K562 (cell line): ENCODE measurements at regions not wholly inside any gene's neighbourhood (a gene's known extent, or its start where the extent isn't known, plus 50 kb on each side); places are given as distances from the start of the nearest gene placed in this dataset.

ENCODE experiments used
- ATAC-seq: fragments of 200-7000 bp; cut with Tn5 transposase; 3 replicates; pipeline ENCODE4 v1.9.1; 2020; ENCODE audit warnings: moderate library complexity
- BruUV-seq: library from RNA; stranded (reverse); fragments of 400-500 nt; replicated peaks from 2 replicates; lab custom pipeline; 2021; lab: Mats Ljungman, UMichigan
- CTCF ChIA-PET: fragments of 300-600 bp; formaldehyde crosslinking; extraction: SDS; loops from one replicate; lab custom pipeline; 2021; ENCODE audit warnings: low intra/inter-chr PET ratio; lab: Yijun Ruan, JAX
- POLR2A ChIA-PET: fragments of 300-600, 350-650 bp; sonication (Branson Sonifier 250); formaldehyde crosslinking; extraction: SDS; loops from one replicate; lab custom pipeline; 2021; ENCODE audit warnings: antibody characterized with exemption, inconsistent platforms; lab: Yijun Ruan, JAX
- DNase-seq, 4 experiments: peaks; one replicate each; pipeline versions ENCODE4 v3.0.0 to v3.0.0-alpha.2; 2011 to 2018; ENCODE audit warnings: low spot score in 3 of 4, mixed read lengths in 3 of 4; ENCODE audit errors: extremely low read depth in 1 of 4
- FAIRE-seq: peaks from 2 replicates; lab custom pipeline; 2011; peaks lifted over from hg19 to GRCh38; lab: Jason Lieb, UNC
- H2AFZ ChIP-seq: 2 replicates; pipeline ENCODE4 v1.6.0; 2011; ENCODE audit warnings: low read depth, low read length, control low read depth, inconsistent platforms
- H3K27ac ChIP-seq: fragments of 200-600 bp; 3 replicates; pipeline ENCODE4 v1.8.0; 2011; ENCODE audit warnings: low read depth, mild to moderate bottlenecking, control low read depth, inconsistent platforms, low read length, moderate library complexity, mixed read lengths; ENCODE audit errors: extremely low read depth
- H3K27me3 ChIP-seq, 2 experiments: fragments of 300-600 bp in 1 of 2; 2 replicates in 1 of 2; 3 replicates in 1 of 2; pipeline versions ENCODE4 v1.6.0 to v1.8.0; 2011; ENCODE audit warnings: inconsistent platforms in 2 of 2, low read length in 2 of 2, mild to moderate bottlenecking in 1 of 2, mixed read lengths in 1 of 2, moderate library complexity in 1 of 2; ENCODE audit not compliant: control insufficient read depth in 2 of 2, insufficient read depth in 2 of 2
- H3K36me3 ChIP-seq: fragments of 300-600 bp; 3 replicates; pipeline ENCODE4 v1.8.0; 2011; ENCODE audit warnings: mild to moderate bottlenecking, low read length, inconsistent platforms; ENCODE audit not compliant: control insufficient read depth, insufficient read depth
- H3K4me1 ChIP-seq, 2 experiments: fragments of 200-600 bp in 1 of 2; replicated peaks in 1 of 2; 2 replicates in 1 of 2; 3 replicates in 1 of 2; pipeline versions ENCODE4 v1.5.1 to v1.8.0; 2011; ENCODE audit warnings: inconsistent platforms in 2 of 2, low read length in 2 of 2, mild to moderate bottlenecking in 1 of 2, mixed read lengths in 1 of 2, moderate library complexity in 1 of 2; ENCODE audit not compliant: control insufficient read depth in 2 of 2, insufficient read depth in 2 of 2
- H3K4me2 ChIP-seq: 2 replicates; pipeline ENCODE4 v1.6.1; 2011; ENCODE audit warnings: low read length, control low read depth, inconsistent platforms, mixed read lengths; ENCODE audit not compliant: insufficient read depth
- H3K4me3 ChIP-seq: fragments of 200-600 bp; sonication (generic), shearing (Covaris generic); 2 replicates; pipeline ENCODE4 v1.5.1; 2016; ENCODE audit warnings: control low read depth, inconsistent platforms
- H3K79me2 ChIP-seq: fragments of 200-600 bp; 3 replicates; pipeline ENCODE4 v1.8.0; 2011; ENCODE audit warnings: low read length, inconsistent platforms; ENCODE audit not compliant: control insufficient read depth, insufficient read depth
- H3K9ac ChIP-seq, 2 experiments: 2 replicates each; pipeline versions ENCODE4 v1.6.0 to v1.6.1; 2011; ENCODE audit warnings: low read depth in 2 of 2, low read length in 2 of 2, control low read depth in 1 of 2, inconsistent platforms in 1 of 2, mild to moderate bottlenecking in 1 of 2, mixed read lengths in 1 of 2; ENCODE audit not compliant: insufficient read depth in 1 of 2
- H3K9me1 ChIP-seq: one replicate; pipeline ENCODE4 v1.6.0; 2011; ENCODE audit warnings: inconsistent platforms, mild to moderate bottlenecking, low read length, moderate library complexity; ENCODE audit not compliant: control insufficient read depth, insufficient read depth
- H3K9me3 ChIP-seq: replicated peaks from 2 replicates; pipeline ENCODE4 v1.5.1; 2011; ENCODE audit warnings: low read depth, low read length, inconsistent platforms; ENCODE audit not compliant: control insufficient read depth, insufficient read depth
- H4K20me1 ChIP-seq: replicated peaks from 2 replicates; pipeline ENCODE4 v1.6.1; 2011; ENCODE audit warnings: low read length, inconsistent platforms, mixed read lengths; ENCODE audit not compliant: control insufficient read depth, insufficient read depth
- CEBPZ ChIP-seq: fragments of 150-350 bp; IDR thresholded peaks from 2 replicates; pipeline ENCODE4 v1.6.1; 2014; ENCODE audit warnings: low read depth, mild to moderate bottlenecking, low read length, borderline replicate concordance
- CUX1 ChIP-seq: fragments of 200-800 bp; sonication (Bioruptor generic); IDR thresholded peaks from 2 replicates; pipeline ENCODE4 v1.6.1; 2016; ENCODE audit warnings: missing genetic modification characterization, missing compliant biosample characterization
- JUNB ChIP-seq: fragments of 450-650 bp; formaldehyde crosslinking; conservative IDR thresholded peaks from 2 replicates; pipeline ENCODE4 v1.4.0; 2020; ENCODE audit warnings: mild to moderate bottlenecking
- RUNX1 ChIP-seq: sonication (generic); IDR thresholded peaks from 2 replicates; pipeline ENCODE4 v1.6.1; 2016; ENCODE audit warnings: antibody characterized with exemption, low read depth
- SETDB1 ChIP-seq: IDR thresholded peaks from one replicate; pipeline ENCODE4 v1.6.1; 2012; ENCODE audit warnings: low read length, control low read depth, inconsistent platforms
- ZNF398 ChIP-seq: fragments of 250-450 bp; sonication (Bioruptor Pico); IDR thresholded peaks from 2 replicates; pipeline ENCODE4 v1.8.0; 2021; ENCODE audit warnings: moderate library complexity, mild to moderate bottlenecking, inconsistent platforms
- WGBS: fragments of 100-300 bp; shearing (Covaris generic); methylation state at CpG from one replicate; pipeline ENCODE4 v1.1.6; 2016; ENCODE audit warnings: low coverage, mixed read lengths; ENCODE audit not compliant: insufficient coverage; ENCODE audit errors: missing lambda C conversion rate; 5-methylcytosine and 5-hydroxymethylcytosine counted together
- in situ Hi-C: fragments of 300-500 bp; cut with MboI; formaldehyde crosslinking; loops from 4 replicates; pipeline ENCODE4 v1.15.0; 2018; ENCODE audit warnings: inconsistent platforms, mixed read lengths
- intact Hi-C: fragments of 100-400 bp; cut with micrococcal nuclease; formaldehyde crosslinking; loops from 2 replicates; pipeline ENCODE4 v1.14.2; 2022

GRCh38 chr22:47552024-47552423 is 789.6 kb downstream of the TBC1D22A start:
- H3K27me3 ChIP-seq: peaks cover 2 to 33% of the 10 kb centered on the region in 2 experiments; a peak in 4 of 5 replicates
- 0% methylated on average over 1 of the region's 3 CpGs for WGBS
- no peak overlapping the region for H3K9ac ChIP-seq
- no peaks in the 10 kb centered on the region for H3K4me1 ChIP-seq
- no peak overlapping the region for H3K27ac ChIP-seq
- in situ Hi-C loops (no loop called here), intact Hi-C loops (no loop called here)
- no peak overlapping the region for H3K4me3 ChIP-seq
- H4K20me1 ChIP-seq: no peaks in the 10 kb centered on the region
- POLR2A ChIA-PET: no interaction called here
- FAIRE-seq (no peak), ATAC-seq (no peak), DNase-seq (no peak)
- no TSS peak for BruUV-seq
- H3K4me2 ChIP-seq: no peak overlapping the region
- CTCF ChIA-PET: no interaction called here
- no peak for TF ChIP-seq ZNF398 (CRISPR knock-in tag)
- no peak for TF ChIP-seq CEBPZ
- no peak for TF ChIP-seq CUX1 (CRISPR knock-in tag)
- no peak for TF ChIP-seq JUNB (CRISPR knock-in tag)
- no peak for TF ChIP-seq RUNX1
- no peak for TF ChIP-seq SETDB1
- H2AFZ ChIP-seq: no peak overlapping the region
- no peaks in the 10 kb centered on the region for H3K79me2 ChIP-seq
- H3K9me3 ChIP-seq: no peaks in the 10 kb centered on the region
- H3K9me1 ChIP-seq: no peaks in the 10 kb centered on the region
- no peaks in the 10 kb centered on the region for H3K36me3 ChIP-seq
